NCI-H2196 treated with DMSO at 0.1 percent for 48 hours (cell line): ENCODE measurements at regions not wholly inside any gene's neighbourhood (a gene's known extent, or its start where the extent isn't known, plus 50 kb on each side); places are given as distances from the start of the nearest gene placed in this dataset.
A peak's percentile ranks its signal among the peaks of the same experiment; 100 is the strongest.

Source experiments
- DNase-seq: peaks from one replicate; lab custom pipeline; 2025; ENCODE audit not compliant: unreplicated experiment; lab: John Stamatoyannopoulos, UW

DNA sequence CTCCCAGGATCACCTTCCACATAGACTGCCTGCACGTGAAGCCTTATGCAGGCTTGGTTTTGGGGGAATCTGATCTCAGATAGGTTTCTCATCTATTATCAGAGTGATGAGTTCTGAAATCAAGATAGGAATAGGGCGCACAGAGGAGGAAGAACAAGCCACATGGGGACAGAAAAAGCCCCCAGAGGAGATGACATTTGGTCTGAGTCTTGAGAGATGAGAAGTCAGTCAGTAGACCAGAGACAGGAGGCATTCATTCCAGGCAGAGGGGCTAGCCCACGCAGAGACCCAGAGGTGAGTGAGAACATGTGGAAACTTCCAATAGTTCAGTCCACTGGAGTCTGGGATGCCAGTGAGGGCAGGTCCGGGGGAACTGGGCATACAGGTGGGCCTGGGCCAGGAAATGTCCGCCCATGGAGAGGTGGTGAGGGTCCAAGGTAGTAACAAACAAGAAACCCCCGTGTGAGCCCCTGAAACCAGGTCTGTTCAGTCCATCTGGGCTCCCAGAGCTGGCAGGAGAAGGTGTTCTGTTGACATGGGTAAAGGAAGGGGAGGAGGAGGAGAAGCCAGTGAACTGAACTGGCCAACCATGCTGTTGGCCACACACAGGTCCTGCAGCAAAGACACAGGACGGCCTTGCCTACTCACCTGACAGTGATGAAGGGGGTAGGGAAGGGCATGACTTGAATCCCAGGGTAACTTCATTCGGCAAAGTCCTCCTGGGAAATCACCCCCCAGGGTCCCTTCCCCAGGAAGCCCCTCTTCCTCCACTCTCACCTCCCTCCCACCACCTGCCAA lies 69.3 kb upstream of the SMNDC1 start:
- DNase-seq: no peak

DNA sequence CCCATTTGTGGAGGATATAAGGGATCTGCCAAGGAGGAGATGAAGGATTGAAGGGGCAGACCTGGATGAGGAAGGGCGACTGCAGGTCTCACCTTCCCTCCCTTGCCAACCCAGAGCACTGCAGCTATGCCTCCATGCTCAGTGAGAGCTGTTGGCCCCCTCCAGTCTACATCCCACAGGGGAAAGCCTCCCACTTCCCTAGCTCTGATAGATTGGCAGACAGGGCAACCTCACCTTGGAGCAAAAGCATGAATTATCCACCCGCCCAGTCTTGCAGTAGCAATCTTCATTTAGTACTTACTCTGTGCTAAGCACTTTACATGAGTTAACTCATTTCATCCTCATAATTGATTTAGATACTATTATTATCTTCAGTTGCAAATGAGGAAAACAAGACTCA lies 70.4 kb upstream of the SMNDC1 start:
- DNase-seq: no peak

DNA sequence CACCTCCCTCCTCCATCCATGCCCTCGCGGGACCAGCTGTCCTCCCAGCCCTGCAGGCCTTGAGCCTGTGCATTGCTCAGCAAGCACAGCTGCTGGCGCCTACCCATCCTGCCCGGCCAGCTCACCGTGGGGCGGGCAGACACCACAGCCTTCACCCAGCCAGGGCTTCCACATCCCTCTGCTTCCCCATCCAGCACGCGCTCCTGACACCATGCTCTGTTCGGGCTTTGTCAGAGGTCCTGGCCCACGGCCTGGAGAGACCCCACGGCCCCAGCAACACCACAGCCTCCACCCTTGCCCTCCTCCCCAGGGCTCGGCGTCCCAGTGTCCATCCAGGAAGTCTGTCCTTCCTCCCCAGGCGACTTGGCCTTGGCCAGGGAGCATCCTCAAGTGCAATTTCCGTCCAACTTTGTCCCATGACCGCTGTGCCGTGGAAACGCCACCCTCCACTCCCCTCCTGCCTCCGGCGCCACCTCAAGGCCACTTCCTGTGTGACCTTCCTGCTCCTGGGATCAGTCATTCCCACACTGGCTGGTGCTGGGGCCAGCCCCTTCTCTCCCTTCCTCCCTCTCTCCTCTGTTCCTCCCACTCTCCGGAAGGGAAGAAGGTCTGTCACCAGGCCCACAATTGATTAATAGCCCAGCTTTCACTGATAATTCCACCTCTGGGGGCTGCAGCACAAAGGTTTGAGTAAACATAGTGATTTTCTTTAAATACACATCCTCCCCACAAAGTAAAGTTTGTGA lies 71.5 kb upstream of the SMNDC1 start:
- no peak for DNase-seq

DNA sequence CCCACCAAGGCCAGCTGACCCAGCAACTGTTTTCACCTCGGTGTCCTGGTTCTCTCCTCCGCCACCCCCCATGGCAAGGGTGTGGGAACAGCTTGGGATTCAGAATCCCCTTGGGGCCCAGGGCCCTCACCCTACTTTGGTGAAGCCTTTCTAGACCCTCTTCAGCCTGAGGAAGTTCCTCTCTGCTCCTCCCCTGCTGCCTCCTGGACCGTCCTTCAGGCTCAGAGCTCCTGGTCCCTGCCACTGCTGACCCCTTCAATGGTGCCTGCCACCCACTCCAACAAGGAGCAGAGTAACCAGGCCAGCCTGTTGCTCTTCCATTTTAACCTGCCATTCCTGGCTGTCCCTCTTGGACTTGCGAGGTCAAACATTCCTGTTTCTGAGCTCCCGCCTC lies 72.0 kb upstream of the SMNDC1 start:
- no peak for DNase-seq

DNA sequence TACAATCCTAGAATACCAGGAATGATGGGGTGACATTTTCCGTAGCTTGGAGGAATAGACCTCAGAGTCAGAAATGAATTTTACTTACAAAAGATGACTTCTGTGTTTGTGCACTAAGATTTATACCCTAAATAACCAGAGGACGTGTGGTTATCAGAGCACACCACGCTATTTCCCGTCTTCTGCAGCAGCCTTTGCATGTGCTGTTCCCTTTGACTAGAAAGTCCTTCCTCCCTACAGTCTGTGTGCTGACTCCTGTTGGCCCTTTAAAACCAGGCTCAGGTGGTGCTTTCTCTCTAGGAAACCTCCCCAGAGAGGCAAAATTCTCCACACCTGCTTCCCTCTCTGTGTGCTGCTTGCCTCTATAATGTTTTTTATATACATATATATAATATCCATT lies 73.3 kb upstream of the SMNDC1 start:
- no peak for DNase-seq

DNA sequence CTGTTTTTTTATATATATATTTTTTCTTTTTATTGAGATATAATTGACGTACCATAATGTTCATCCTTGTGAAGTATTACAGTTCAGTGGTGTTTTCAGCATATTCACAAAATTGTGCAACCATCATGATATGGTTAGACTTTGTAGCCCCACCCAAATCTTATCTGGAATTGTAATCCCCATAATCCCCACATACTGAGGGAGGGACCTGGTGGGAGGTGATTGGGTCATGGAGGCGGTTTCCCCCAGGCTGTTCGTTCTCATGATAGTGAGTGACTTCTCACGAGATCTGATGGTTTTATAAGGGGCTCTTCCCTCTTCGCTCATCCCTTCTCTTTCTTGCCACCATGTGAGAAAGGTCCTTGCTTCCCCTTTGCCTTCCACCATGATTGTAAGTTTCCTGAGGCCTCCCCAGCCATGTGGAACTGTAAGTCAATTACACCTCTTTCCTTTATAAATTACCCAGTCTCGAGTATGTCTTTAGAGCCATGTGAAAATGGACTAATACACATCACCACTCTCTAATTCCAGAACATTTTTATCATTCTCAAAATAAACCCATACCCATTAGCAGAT lies 73.9 kb upstream of the SMNDC1 start:
- no peak for DNase-seq

DNA sequence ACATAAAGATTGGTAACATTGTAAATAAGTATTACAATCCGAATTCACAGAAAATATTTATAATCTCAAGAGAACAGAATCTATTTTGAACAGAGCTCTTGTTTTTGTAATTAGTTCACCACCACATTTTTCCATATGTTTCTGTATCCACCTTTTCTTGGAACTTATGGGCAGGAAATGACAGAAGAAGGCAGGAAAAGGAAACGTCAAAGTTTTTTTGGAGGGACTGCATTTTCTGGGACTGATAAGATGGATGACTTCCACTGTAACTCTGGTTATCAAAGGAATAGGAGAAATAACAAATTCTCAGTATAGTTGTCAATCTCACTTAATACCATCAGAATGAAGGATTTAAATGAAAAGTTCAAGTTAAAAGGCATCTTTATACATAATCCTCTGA lies 75.1 kb upstream of the SMNDC1 start:
- no peak for DNase-seq

DNA sequence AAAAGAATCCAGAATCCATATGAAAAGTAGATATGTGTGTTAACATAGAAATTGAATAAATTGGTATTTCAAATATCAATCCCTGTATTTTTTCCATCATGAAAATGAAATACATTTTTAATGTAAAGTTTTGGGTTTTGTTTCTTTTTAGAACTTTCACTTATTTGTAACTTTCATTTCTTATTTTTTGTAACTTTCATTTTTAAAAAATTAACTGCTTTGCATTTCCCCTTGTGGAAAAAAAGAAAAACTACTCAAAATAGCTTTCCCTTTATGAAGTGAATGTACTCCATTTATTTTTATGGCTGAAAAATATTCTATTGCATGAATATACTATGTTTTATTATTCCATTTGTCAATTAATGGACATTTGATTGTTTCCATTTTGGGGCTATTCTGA lies 75.6 kb upstream of the SMNDC1 start:
- DNase-seq: no peak

DNA sequence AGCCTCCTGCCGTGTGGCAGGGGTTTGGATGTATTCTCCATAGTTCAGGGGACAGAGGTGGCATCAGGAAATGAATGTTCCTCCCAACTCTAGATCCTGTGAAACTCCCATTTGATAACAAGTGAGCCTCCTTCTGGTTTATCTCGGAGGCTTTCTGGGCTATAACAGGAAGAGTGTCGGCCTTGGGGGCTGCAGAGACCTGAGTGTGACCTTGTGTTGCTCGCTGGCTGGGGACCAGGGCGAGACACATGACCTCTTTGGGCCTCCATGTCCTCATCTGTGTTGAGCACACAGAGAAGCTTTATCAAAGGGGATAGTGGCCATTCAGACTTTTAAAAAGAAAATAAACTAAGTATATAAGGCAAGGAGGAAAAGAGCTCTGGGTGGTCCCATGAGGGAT lies 78.0 kb upstream of the SMNDC1 start:
- DNase-seq: no peak

DNA sequence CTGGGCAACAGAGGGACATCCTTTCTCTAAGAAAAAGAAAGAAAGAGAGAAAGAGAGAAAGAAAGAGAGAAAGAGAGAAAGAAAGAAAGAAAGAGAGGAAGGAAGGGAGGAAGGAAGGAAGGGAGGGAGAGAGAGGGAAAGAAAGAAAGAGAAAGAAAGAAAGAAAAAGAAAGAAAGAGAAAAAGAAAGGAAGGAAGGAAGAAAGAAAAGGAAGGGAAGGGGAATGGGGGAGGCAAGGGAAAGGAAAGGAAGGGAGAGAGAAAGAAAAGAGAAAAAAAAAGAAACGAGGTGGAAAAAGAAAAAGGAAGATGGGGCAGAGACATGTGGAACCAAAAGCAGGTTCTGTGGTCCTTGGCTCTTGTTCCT lies 82.9 kb upstream of the SMNDC1 start:
- DNase-seq: no peak

DNA sequence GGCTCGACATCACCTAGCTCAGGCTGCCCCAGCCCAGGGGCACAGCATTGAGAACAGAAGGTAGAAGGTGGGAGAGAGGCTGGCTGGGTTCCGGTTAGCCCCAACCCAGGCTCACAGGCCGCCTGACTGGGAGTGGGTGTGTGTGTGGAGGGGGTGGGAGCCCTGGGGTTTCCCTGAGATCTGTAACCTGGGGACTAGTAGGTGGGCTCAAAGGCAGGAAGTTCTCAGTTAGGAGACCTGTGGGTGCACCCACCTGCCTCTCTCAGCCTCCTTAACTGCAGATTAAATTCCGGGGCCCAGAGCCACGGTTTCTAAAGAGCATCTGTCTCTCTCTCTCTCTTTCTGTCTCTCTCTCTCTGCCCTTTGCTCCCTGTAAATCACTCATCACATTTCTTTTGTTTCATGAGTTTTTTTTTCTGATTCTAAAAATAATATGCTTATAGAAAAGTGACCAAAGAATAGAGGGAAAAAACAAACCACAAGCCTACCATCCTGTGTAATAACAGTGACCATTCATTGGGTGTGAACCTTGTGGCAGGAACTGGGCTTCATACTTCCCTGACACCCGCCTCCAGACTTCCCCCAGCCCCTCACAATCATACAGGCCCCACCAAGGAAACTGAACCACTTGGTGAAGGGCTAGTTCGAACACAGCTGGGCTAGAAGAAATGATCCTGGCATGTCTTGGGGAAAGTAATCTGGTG lies 83.4 kb upstream of the SMNDC1 start:
- DNase-seq: no peak

DNA sequence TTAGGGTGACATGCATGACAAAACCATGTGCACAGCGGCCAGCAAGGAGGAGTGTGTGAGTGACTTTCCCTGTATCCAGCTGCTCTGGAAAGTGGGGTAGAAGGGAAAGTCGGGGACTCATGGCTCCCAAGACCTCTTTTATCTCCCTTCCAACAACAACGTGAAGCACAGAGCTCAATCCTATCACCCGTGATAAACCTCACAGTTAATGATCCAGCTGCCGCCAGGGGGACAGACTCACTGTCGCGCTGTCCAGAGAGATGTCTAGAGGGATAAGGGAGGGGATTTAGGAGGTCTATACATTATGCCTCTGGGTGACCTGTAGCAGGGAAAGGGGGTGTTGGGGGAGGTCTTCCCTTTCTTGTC lies 84.0 kb upstream of the SMNDC1 start:
- DNase-seq: no peak

DNA sequence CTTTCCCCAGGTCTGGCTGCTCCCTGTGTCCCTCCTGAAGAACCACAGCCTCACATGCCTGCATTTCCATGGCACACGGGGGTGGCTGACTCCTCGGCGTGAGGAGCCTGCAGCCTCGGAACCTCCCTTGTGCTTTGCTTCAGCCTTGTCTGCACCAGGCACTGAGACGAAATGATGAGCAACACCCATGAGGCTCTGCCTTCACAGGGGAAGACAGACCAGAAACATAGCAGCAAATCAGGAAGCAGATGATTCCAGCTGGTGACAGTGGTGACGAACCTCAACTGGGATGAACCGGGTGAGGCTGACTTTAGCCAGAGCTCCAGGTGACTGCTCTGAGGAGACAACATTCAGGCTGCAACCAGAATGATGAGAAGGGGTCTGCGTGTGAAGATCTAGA lies 84.5 kb upstream of the SMNDC1 start:
- no peak for DNase-seq

DNA sequence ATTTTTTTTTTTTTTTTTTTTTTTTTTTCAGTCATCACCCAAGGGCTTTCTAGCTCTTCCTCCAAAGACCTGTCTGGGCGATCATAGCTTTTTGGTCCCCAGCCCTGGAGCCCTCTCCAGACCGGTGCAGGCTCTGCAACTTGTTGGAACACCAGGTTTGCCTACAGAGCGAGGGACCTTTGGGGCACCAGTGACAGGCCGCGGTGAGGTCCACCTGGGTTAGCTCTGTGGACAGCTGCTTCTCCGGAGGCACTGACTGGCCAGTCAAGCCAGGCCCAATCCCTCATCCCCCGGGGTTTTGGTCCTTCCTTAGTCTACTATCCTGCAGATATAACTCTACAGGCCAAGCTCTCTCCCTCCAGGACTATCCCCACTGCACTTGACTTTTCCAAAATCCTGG lies 86.8 kb upstream of the SMNDC1 start:
- DNase-seq: no peak

DNA sequence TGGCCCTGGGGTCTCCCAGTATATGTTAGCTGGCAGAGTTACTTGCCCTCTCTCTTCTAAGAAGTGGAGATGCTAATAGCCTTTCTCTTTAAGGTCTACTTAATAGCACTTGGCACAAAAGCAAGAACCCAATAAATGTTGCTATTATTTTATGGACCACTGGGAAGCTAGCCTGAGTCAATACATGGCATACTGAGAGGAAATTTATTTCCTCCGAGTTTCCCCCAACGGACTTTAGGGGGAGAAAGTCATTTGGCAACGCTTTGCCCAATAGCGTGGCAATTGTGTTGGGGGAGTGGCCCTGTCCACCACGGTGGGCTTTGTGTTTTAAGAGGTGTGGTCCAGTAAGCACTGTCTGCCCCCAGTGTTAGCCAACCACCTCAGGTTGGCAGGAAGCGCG lies 87.4 kb upstream of the SMNDC1 start:
- no peak for DNase-seq

DNA sequence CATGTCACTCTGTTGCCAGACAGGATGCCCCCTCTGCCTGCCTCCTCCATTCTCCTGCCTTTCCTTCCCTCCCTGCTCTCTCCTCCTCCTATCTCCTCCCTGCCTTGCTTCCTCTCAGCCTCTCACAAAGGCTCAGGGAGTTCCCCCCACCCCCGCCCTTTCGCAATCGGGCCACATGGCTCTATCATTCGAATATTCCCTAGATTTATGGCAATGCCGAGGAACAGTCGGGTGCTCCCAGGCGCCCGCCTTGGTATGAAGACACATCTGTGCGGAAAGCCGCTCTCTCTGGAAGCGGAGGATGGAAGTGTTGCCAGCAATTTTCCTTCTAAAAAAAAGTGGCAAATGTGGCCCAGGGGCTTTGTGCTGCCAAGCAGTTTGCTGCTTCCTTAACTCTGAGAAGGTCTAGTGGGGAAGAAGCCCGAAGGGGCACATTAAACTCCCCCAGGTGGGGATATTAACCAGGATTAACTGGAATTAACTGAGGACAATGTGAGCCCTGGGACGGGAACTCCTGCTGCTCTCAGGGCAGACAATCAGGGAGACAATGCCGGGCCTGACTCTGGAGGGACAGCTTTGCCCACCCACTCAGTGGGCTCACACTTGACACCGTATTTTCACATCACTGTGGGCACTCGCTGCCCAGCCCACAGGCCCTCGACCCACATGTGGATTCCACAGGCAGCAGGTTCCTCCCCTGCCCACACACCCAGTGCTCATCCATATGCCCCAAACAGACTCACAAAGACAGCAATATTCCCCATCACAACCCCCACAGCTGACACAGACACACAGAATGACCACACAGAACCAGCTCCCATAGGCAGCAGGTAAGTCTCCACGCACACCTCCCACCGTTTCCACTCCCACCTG lies 88.4 kb upstream of the SMNDC1 start:
- DNase-seq: no peak

DNA sequence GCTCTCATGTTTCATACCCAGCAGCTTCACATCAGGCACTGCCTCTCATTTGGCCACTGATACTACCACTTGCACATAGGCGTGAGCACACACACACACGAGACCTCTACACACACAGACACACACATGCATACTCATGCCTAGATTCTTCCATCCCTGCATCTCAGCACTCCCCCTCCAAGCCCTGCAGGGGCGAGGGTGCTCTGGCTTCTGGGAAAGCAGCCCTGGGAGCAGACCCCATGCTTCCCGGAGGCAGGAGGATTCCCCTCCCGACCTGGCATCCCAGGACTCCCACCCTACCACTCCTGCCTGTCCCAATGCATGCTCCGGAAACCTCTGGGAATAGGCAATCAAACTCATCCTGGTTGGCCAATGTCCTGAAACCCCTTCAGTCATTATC lies 89.1 kb upstream of the SMNDC1 start:
- DNase-seq: no peak

DNA sequence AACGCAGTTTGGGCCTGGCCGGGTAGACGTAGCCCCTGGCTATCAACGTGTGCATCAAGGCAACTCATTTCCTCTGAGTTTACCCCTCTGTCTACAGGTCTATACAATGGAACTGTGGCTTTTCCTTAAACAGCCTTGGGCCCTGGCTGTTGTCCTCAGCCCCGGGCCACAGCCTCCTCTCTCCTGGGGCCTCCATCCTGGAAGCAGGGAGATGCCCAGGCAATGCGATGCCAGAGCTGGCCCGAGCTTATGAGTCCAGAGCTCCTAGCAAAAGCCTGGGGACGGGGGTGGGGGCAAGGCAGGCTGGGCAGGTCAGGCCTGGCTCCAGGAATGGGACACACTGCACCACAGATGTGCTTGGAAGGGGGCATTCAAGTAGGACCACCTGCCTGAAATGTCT lies 89.6 kb upstream of the SMNDC1 start:
- DNase-seq: no peak

DNA sequence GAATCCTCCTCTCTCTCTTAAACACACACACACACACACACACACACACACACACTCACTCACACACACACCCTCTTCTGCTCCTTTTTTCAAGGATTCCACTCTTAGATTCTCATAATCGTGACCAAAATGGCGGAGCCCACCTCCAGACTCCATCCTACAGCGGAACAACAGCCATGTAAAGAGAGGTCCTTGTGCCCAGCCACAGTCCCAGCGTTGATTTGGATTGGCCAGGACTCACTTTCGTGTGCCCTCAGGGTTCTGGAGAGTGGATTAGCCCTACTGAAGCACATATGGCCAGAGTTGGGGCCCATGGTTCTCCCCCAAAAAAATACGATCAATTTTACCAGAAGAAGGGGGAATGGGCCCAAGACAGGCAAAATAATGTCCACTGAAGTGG lies 90.2 kb upstream of the SMNDC1 start:
- no peak for DNase-seq

DNA sequence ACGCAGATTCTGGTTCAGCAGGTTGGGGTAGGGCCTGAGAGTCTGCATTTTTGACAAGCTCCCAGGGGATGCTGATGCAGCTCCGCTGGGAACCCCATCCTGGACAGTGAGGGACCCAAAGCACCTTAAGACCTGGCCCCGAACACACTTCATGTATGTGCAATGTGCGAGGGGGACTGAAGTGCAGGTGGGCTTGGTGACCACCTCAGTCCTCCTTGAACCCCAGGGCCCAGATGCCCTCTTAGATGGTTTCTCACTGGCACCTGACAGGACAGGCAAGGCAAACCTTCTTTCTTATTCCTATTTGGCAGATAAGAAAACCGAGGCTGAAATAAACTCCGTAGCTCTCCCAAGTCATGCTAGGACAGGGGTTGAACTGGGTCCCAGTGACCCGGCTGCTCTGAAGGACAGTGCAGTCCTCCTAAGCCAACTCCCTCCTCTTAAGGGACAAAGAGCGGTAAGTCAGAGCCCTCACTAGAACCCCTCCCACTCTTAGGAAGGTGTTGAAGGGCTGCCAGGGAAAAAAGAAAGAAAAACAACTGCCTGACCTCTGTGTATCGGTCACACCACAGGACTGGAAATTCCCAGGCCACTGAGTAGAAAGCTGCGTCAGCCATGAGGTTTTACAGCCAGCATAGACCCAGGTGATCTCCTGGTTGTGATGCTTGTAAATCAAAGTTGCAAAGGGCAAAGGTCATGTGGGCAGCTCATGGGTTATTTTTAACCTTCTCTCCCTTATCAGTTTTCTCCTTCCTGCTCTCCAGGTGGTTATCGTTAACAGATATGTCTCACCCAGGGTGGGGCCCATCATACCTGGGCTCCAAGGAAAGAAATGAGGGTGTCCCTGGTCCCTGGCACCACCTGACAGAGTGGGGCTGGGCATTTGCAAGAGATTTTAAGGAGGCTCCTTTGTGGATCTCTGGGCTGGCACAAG lies 90.9 kb upstream of the SMNDC1 start:
- peak; percentile 8 for DNase-seq
